Duodenal mucosa (tissue), 2 donors: ENCODE measurements at regions not wholly inside any gene's neighbourhood (a gene's known extent, or its start where the extent isn't known, plus 50 kb on each side); places are given as distances from the start of the nearest gene placed in this dataset.
"Not testable (repeated sequence)": the region's sequence is repeated elsewhere in the genome, so short reads cannot be mapped to it uniquely, and the experiment has no call there.

Experiments
- H3K27ac ChIP-seq: one replicate; pipeline ENCODE4 v1.7.0; 2013; ENCODE audit warnings: low read depth, low read length
- H3K27me3 ChIP-seq, 2 donors: one replicate each; pipeline ENCODE4 v1.7.0; 2013; ENCODE audit warnings: low read length in 2 of 2, control low read depth in 1 of 2; ENCODE audit not compliant: insufficient read depth in 2 of 2, control insufficient read depth in 1 of 2
- H3K36me3 ChIP-seq, 2 donors: one replicate each; pipeline ENCODE4 v1.7.0; 2013; ENCODE audit warnings: low read length in 2 of 2, control low read depth in 1 of 2; ENCODE audit not compliant: insufficient read depth in 2 of 2, control insufficient read depth in 1 of 2
- H3K4me1 ChIP-seq, 2 donors: one replicate each; pipeline ENCODE4 v1.7.0; 2013; ENCODE audit warnings: low read length in 2 of 2, control low read depth in 1 of 2; ENCODE audit not compliant: insufficient read depth in 2 of 2, control insufficient read depth in 1 of 2
- H3K4me3 ChIP-seq, 2 donors: one replicate each; pipeline ENCODE4 v1.7.0; 2013; ENCODE audit warnings: low read length in 2 of 2, low read depth in 1 of 2
- H3K9ac ChIP-seq, 2 donors: one replicate each; pipeline ENCODE4 v1.7.0; 2013; ENCODE audit warnings: low read length in 2 of 2, low read depth in 1 of 2
- H3K9me3 ChIP-seq, 2 donors: one replicate each; pipeline ENCODE4 v1.7.0; 2013; ENCODE audit warnings: low read length in 2 of 2, control low read depth in 1 of 2; ENCODE audit not compliant: control insufficient read depth in 1 of 2

GRCh38 chr1:148318123-148318903 lies 164.8 kb downstream of the PPIAL4G start:
- peaks cover 18 to 26% of the 10 kb centered on the region in 2 donors for H3K27me3 ChIP-seq
- H3K27ac ChIP-seq: no peak overlapping the region
- H3K9ac ChIP-seq: no peak overlapping the region
- H3K4me3 ChIP-seq: peak overlapping the region; percentile 31 to 55
- H3K9me3 ChIP-seq: no peaks in the 10 kb centered on the region
- no peaks in the 10 kb centered on the region for H3K36me3 ChIP-seq
- peaks cover 0 to 5% of the 10 kb centered on the region in 2 donors for H3K4me1 ChIP-seq

GRCh38 chr1:148317288-148317985 lies 165.4 kb upstream of the NBPF11 start:
- Histone ChIP-seq H3K9me3 (no peaks in the 10 kb centered on the region), H3K36me3 (no peaks in the 10 kb centered on the region), H3K4me3 (no peak overlapping the region), H3K9ac (no peak overlapping the region), H3K27me3 (peaks cover 18 to 29% of the 10 kb centered on the region in 2 donors), H3K4me1 (peaks cover 0 to 5% of the 10 kb centered on the region in 2 donors), H3K27ac (no peak overlapping the region)

GRCh38 chr1:148315071-148315811 lies 163.2 kb upstream of the NBPF11 start:
- H3K27me3 ChIP-seq: peaks cover 19 to 48% of the 10 kb centered on the region in 2 donors
- no peak overlapping the region for H3K27ac ChIP-seq
- H3K9ac ChIP-seq: no peak overlapping the region
- H3K36me3 ChIP-seq: no peaks in the 10 kb centered on the region
- H3K4me1 ChIP-seq: peaks cover 0 to 5% of the 10 kb centered on the region in 2 donors
- H3K4me3 ChIP-seq: no peak overlapping the region
- no peaks in the 10 kb centered on the region for H3K9me3 ChIP-seq

GRCh38 chr1:148310807-148311206 lies 158.7 kb upstream of the NBPF11 start:
- H3K36me3 ChIP-seq: no peaks in the 10 kb centered on the region
- H3K4me1 ChIP-seq: no peaks in the 10 kb centered on the region
- H3K4me3 ChIP-seq: no peak overlapping the region
- H3K9me3 ChIP-seq: no peaks in the 10 kb centered on the region
- H3K27me3 ChIP-seq: peaks cover 34 to 53% of the 10 kb centered on the region in 2 donors
- H3K27ac ChIP-seq: no peak overlapping the region
- no peak overlapping the region for H3K9ac ChIP-seq

GRCh38 chr1:148309940-148310500 lies 157.9 kb upstream of the NBPF11 start:
- no peak overlapping the region for H3K4me3 ChIP-seq

GRCh38 chr1:148308832-148309458 lies 156.9 kb upstream of the NBPF11 start:
- no peaks in the 10 kb centered on the region for H3K9me3 ChIP-seq
- no peak overlapping the region for H3K4me3 ChIP-seq
- no peak overlapping the region for H3K9ac ChIP-seq
- H3K27ac ChIP-seq: no peak overlapping the region
- no peaks in the 10 kb centered on the region for H3K36me3 ChIP-seq
- peaks cover 34 to 53% of the 10 kb centered on the region in 2 donors for H3K27me3 ChIP-seq
- H3K4me1 ChIP-seq: peaks cover 0 to 3% of the 10 kb centered on the region in 2 donors

More at GRCh38 chr1:148309940-148310500, 157.9 kb upstream of the NBPF11 start:
- no peak overlapping the region for H3K27ac ChIP-seq
- peaks cover 34 to 53% of the 10 kb centered on the region in 2 donors for H3K27me3 ChIP-seq
- no peaks in the 10 kb centered on the region for H3K36me3 ChIP-seq
- no peaks in the 10 kb centered on the region for H3K9me3 ChIP-seq
- no peaks in the 10 kb centered on the region for H3K4me1 ChIP-seq
- H3K9ac ChIP-seq: no peak overlapping the region

- H3K4me1 ChIP-seq: peaks cover 5 to 6% of the 10 kb centered on the region in 2 donors
- H3K27me3 ChIP-seq: peaks cover 34 to 53% of the 10 kb centered on the region in 2 donors
- H3K27ac ChIP-seq: no peak overlapping the region
Observed at GRCh38 chr1:148307583-148308185, 155.6 kb upstream of the NBPF11 start.

GRCh38 chr1:148304935-148305334 lies 152.9 kb upstream of the NBPF11 start:
- H3K27me3 ChIP-seq: peaks cover 28 to 29% of the 10 kb centered on the region in 2 donors
- not testable (repeated sequence) for H3K4me3 ChIP-seq, H3K36me3 ChIP-seq, H3K27ac ChIP-seq, H3K9ac ChIP-seq, H3K9me3 ChIP-seq, H3K4me1 ChIP-seq

More at GRCh38 chr1:148307583-148308185, 155.6 kb upstream of the NBPF11 start:
- Histone ChIP-seq H3K4me3 (no peak overlapping the region), H3K9me3 (no peaks in the 10 kb centered on the region), H3K9ac (no peak overlapping the region), H3K36me3 (no peaks in the 10 kb centered on the region)

GRCh38 chr1:148302586-148303364 lies 150.7 kb upstream of the NBPF11 start:
- not testable (repeated sequence) for H3K9ac ChIP-seq, H3K27ac ChIP-seq, H3K36me3 ChIP-seq, H3K9me3 ChIP-seq, H3K4me1 ChIP-seq, H3K27me3 ChIP-seq
- H3K4me3 ChIP-seq: peak overlapping the region in 1 of 2 donors; percentile 50
